Adrenal gland (tissue), 9 donors: ENCODE measurements at regions not wholly inside any gene's neighbourhood (a gene's known extent, or its start where the extent isn't known, plus 50 kb on each side); places are given as distances from the start of the nearest gene placed in this dataset.

Experiments used
- DNase-seq, 7 donors: peaks; one replicate each; pipeline ENCODE4 v3.0.0-alpha.2; 2019 to 2020
- H3K27ac ChIP-seq, 5 donors: fragments of 200-600 bp; sonication (generic) in 4 of 5; 1 replicate in 3 of 5; 2 replicates in 2 of 5; pipeline versions ENCODE4 v1.5.1 to v1.8.0; 2016 to 2020; ENCODE audit warnings: mild to moderate bottlenecking in 1 of 5
- H3K27me3 ChIP-seq: fragments of 200-600 bp; 2 replicates; pipeline ENCODE4 v1.8.0; 2021
- H3K36me3 ChIP-seq, 2 donors: fragments of 200-600 bp; replicated peaks in 1 of 2; 1 replicate in 1 of 2; 2 replicates in 1 of 2; pipeline versions ENCODE4 v1.5.1 to v1.8.0; 2018 to 2022
- H3K4me1 ChIP-seq, 2 donors: fragments of 200-600 bp; replicated peaks in 1 of 2; 1 replicate in 1 of 2; 2 replicates in 1 of 2; pipeline versions ENCODE4 v1.5.1 to v1.8.0; 2018 to 2021
- H3K4me3 ChIP-seq, 4 donors: fragments of 200-600 bp; sonication (generic) in 3 of 4; one replicate each; pipeline ENCODE4 v1.5.1; 2016 to 2018
- H3K9me3 ChIP-seq, 3 donors: fragments of 200-600 bp; sonication (generic) in 1 of 3; replicated peaks in 1 of 3; 1 replicate in 2 of 3; 2 replicates in 1 of 3; pipeline versions ENCODE4 v1.5.1 to v1.8.0; 2016 to 2021
- CTCF ChIP-seq, 6 experiments: fragments of 450-650 bp in 4 of 6; fragments of 200-600 bp in 2 of 6; sonication (generic) in 1 of 6; IDR thresholded peaks; 1 replicate in 5 of 6; 2 replicates in 1 of 6; pipeline versions ENCODE4 v1.5.1 to v1.8.0; 2016 to 2021; ENCODE audit warnings: antibody characterized with exemption in 6 of 6, mild to moderate bottlenecking in 2 of 6, moderate library complexity in 1 of 6
- POLR2A ChIP-seq, 2 donors: fragments of 450-650 bp; IDR thresholded peaks; one replicate each; pipeline ENCODE4 v1.6.1; 2017; ENCODE audit warnings: antibody characterized with exemption in 2 of 2, mild to moderate bottlenecking in 2 of 2, moderate library complexity in 1 of 2
- WGBS, 4 donors: extraction: QIAGEN DNeasy Blood & Tissue Kit in 2 of 4; methylation state at CpG; one replicate each; pipeline versions ENCODE4 v1.1.5 to v1.1.7; 2013 to 2017; 5-methylcytosine and 5-hydroxymethylcytosine counted together
- intact Hi-C, 2 donors: fragments of 100-400 bp; cut with DNase I; formaldehyde crosslinking; loops; one replicate each; pipeline versions ENCODE4 v1.14.1 to v1.15.0; 2022 to 2023
- donor health status: healthy with polysubstance abuse.
- donor health status: Bipolar disorder and iron deficiency.
- donor health status: DM: yes; HTN: yes; CAD: no.
- donor health status: DM: no; HTN: no; CAD: no.
- donor health status: DM: no; HTN: no; CAD: no.

- H3K4me1 ChIP-seq: peaks cover 0 to 19% of the 10 kb centered on the region in 2 donors
Measured at GRCh38 chr3:30399394-30400181, 206.8 kb upstream of the TGFBR2 start.

GRCh38 chr3:30400926-30401325 is 205.5 kb upstream of the TGFBR2 start:
- intact Hi-C loops: no loop called here
- Histone ChIP-seq H3K36me3 (no peaks in the 10 kb centered on the region), H3K27ac (peak overlapping the region in 2 of 5 donors; percentile 10 to 60), H3K4me3 (no peak overlapping the region), H3K27me3 (no peaks in the 10 kb centered on the region), H3K9me3 (no peaks in the 10 kb centered on the region), H3K4me1 (peaks cover 0 to 19% of the 10 kb centered on the region in 2 donors)
- 61 to 67% (median 64%) methylated on average over 3 of the region's 3 CpGs for WGBS, 4 donors
- TF ChIP-seq CTCF (IDR thresholded peaks at IDR 0.05) (no peak), POLR2A (IDR thresholded peaks at IDR 0.05) (no peak)
- DNase-seq: no peak

More at GRCh38 chr3:30399394-30400181, 206.8 kb upstream of the TGFBR2 start:
- TF ChIP-seq POLR2A (IDR thresholded peaks at IDR 0.05) (no peak), CTCF (IDR thresholded peaks at IDR 0.05) (no peak)
- H3K27me3 ChIP-seq: no peaks in the 10 kb centered on the region
- H3K36me3 ChIP-seq: no peaks in the 10 kb centered on the region
- H3K27ac ChIP-seq: no peak overlapping the region
- 68 to 93% (median 82%) methylated on average over 2 of the region's 2 CpGs for WGBS, 4 donors
- H3K9me3 ChIP-seq: no peaks in the 10 kb centered on the region
- intact Hi-C loops: no loop called here
- no peak overlapping the region for H3K4me3 ChIP-seq
- DNase-seq: no peak

GRCh38 chr3:30401971-30402370 is 204.4 kb upstream of the TGFBR2 start:
- Histone ChIP-seq H3K27ac (peak overlapping the region in 1 of 5 donors; percentile 15), H3K9me3 (no peaks in the 10 kb centered on the region), H3K4me1 (peaks cover 0 to 19% of the 10 kb centered on the region in 2 donors), H3K4me3 (no peak overlapping the region), H3K36me3 (no peaks in the 10 kb centered on the region), H3K27me3 (no peaks in the 10 kb centered on the region)
- no peak for DNase-seq
- no peak for TF ChIP-seq POLR2A (IDR thresholded peaks at IDR 0.05)
- no peak for TF ChIP-seq CTCF (IDR thresholded peaks at IDR 0.05)
- intact Hi-C loops: no loop called here

GRCh38 chr3:30407651-30408050 is 198.8 kb upstream of the TGFBR2 start:
- no peak for TF ChIP-seq CTCF (IDR thresholded peaks at IDR 0.05)
- no peak for TF ChIP-seq POLR2A (IDR thresholded peaks at IDR 0.05)

More at GRCh38 chr3:30407651-30408050, 198.8 kb upstream of the TGFBR2 start:
- Histone ChIP-seq H3K27me3 (no peaks in the 10 kb centered on the region), H3K9me3 (no peaks in the 10 kb centered on the region), H3K4me1 (peaks cover 0 to under 1% of the 10 kb centered on the region in 2 donors), H3K27ac (no peak overlapping the region), H3K4me3 (no peak overlapping the region), H3K36me3 (no peaks in the 10 kb centered on the region)
- intact Hi-C loops: no loop called here
- WGBS, 4 donors: 89 to 96% (median 94%) methylated on average over 2 of the region's 2 CpGs
- DNase-seq: no peak
